NCI-H69 (cell line): ENCODE measurements at regions not wholly inside any gene's neighbourhood (a gene's known extent, or its start where the extent isn't known, plus 50 kb on each side); places are given as distances from the start of the nearest gene placed in this dataset.

Experiments
- DNase-seq: peaks from one replicate; lab custom pipeline; 2025; lab: John Stamatoyannopoulos, UW

DNA sequence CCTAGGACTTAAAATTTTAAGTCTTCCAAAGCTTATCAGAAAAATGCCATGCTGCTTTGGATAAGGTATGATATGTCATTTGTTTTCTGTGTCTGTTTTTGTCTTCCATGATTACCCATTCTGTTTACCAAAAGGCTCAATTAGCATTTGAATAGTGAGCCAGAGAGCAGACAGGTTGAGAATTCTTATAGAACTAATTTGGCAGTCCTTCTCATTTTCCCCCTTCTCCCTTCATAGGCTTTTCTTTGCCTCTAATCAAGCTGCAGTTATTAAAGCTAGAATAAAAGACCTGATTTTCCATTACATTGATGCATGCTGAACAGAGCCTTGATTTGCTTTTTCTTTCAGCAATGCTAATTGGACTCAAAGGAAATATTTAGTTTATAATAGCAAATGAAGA, 993.0 kb downstream of the MAT2B start:
- peak; percentile 79 for DNase-seq

DNA sequence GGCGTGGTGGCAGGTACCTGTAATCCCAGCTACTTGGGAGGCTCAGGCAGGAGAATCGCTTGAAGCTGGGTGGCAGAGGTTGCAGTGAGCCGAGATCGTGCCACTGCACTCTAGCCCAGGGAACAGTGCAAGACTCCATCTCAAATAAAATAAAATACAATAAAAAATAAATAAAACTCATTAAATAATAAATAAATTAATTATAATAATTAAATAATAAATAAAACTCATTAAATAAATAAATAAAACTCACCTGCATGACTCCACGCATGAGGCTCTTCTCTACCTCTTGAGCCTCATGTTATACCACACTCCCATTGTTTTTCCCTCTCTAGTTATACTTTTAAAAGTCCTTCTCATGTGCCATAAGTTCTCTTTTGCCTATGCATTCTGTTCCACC, 995.4 kb downstream of the MAT2B start:
- DNase-seq: no peak

DNA sequence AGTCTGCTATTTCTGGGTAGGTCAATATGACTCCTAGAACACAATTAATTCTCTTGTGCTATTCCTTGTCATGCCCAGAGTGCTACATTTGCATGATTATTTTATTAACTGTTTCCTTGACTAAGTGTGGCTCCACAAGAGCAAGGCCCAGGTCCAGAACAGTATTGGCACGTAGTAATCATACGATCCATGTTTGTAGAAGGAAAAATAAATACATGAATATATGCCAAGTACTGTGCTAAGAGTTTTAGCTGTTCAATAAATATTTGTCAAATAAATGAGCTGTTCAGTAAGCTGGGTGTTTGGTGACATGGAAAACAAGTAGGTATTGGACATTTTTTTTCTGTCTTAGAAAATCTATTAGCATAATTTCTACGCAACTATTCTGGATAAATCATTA, 995.9 kb downstream of the MAT2B start:
- no peak for DNase-seq

GRCh38 chr5:164504141-164504772, 998.8 kb downstream of the MAT2B start:
- DNase-seq: peak; percentile 83

GRCh38 chr5:164505791-164506190, 1000.4 kb downstream of the MAT2B start:
- peak; percentile 30 for DNase-seq

DNA sequence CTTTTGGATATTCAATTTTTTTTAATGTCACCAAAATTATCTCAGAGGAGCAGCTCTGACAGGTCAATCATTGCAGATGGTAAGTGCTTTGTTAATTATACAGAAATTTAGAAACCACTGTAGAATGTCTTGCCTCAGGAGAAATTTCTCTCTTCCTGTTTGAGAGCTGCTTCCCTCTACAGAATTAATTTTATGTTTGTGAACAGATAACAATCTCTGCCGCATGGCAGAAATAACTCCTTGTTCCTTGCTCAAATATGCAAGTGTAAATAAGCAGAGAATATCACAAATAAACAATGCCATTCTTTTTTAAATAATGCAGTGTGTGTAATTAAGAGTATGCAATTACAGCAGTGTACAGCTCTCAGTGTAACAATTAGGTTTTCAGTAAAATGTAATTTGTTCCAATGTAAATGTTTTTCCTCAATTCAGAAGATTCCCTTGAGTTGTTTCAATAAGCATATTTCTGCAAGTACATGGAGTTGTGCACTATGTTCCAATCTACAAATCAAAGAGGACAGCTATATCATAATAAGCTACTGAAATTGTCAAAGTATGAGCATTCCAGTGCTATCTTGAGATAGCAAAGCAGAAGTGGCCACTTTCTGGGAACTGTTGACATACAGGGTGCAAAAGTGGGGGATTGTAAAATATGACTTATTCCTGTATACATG, 1012.8 kb downstream of the MAT2B start:
- DNase-seq: peak; percentile 95

GRCh38 chr5:164518741-164519080, 1013.3 kb downstream of the MAT2B start:
- no peak for DNase-seq

DNA sequence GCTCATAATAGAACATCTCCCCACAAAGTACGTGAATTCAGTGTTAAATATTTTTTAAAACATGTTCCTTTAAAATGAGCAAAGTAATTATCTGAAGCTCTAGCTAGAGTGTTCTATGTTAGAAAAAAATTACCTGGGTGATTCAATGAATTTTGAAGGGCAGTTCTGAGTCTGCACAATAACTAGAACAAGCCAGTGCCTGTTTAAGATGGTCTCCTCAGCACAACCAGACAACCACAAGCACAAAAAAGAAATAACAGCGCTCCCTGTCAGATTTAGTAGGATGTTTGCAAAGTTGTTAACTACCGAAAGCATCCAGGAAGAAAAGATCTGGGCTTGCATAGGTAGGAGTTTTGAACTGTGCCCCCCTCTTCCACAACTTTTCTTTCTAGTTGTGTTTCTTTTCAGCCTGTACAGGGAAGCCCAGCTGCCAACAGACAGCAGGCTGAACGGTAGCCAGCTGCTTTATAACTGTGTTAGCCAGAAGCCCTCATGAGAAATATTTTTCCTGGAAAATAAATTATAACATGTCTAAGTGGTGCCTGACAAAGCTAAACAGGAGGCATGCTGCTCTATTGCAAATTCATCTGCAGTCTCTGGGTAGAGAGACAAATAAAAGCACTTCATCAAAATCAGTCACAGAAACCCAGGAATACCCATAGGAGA, 1026.9 kb downstream of the MAT2B start:
- peak; percentile 82 for DNase-seq

DNA sequence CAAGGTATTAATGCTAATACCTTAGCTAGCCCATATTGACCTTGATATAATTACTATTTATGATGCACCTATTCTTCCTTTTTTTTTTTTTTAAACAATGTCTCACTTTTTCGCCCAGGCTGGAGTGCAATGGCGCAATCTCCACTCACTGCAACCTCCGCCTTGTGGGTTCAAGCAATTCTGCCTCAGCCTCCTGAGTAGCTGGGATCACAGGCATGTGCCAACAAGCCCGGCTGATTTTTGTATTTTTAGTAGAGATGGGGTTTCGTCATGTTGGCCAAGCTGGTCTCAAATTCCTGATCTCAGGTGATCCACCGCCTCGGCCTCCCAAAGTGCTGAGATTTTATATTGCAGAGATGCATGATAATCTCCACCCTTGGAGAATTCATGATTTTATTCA, 1028.0 kb downstream of the MAT2B start:
- DNase-seq: peak; percentile 47

- DNase-seq: no peak
These were observed 1034.8 kb downstream of the MAT2B start for GRCh38 chr5:164540174-164540573.

DNA sequence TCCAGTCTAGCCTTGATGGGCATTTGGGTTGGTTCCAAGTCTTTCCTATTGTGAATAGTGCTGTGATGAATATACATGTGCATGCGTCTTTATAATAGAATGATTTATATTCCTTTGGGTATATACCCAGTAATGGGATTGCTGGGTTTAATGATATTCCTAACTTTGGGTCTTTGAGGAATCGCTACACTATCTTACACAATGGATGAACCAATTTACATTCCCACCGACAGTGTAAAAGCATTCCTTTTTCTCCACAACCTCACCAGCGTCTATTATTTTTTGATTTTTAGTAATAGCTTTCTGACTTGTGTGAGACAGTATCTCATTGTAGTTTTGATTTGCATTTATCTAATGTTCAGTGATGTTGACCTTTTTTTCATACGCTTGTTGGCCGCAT, 1040.1 kb downstream of the MAT2B start:
- DNase-seq: no peak

DNA sequence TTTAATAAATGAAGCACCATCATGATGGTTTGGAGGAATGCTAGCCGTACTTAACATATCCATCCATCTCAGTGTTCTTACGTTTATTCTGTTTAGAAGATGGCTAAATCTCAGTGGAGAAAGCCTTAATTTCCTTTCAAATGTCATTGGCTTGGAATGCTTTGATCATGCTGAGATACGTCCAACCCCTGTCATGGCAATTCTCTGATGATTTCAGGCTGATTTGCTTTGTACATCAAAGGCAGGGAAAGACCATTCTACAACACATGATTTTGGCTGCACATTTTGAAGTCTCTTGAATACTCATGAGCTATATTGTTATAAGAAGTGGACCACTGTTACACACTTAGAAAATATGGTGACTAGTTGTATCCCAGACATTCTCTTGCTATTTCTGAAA, 1048.4 kb downstream of the MAT2B start:
- no peak for DNase-seq

DNA sequence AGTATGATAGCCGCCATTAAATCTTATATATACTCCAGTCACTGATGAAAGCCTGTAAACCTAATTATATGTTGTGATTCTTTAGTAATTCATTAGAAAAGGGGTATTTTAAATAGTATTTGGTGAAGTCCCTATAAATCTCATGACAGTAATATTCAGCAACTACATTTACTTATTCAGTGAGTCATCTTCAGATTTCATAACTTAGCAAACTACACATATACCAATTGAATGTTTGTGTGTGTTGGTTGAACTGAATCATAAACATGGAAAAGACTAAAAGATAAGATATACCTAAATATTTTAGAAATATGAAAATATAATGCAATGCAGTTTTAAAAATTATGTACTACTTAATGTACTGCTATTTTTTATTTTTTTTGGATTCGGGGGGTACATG, 1050.4 kb downstream of the MAT2B start:
- DNase-seq: no peak

GRCh38 chr5:164560216-164560615, 1054.8 kb downstream of the MAT2B start:
- DNase-seq: no peak

- DNase-seq: peak; percentile 18
These were observed 1056.8 kb downstream of the MAT2B start for GRCh38 chr5:164561933-164562872.

GRCh38 chr5:164563370-164563769, 1058.0 kb downstream of the MAT2B start:
- DNase-seq: peak; percentile 22

GRCh38 chr5:164573397-164573796, 1068.0 kb downstream of the MAT2B start:
- DNase-seq: peak; percentile 59

DNA sequence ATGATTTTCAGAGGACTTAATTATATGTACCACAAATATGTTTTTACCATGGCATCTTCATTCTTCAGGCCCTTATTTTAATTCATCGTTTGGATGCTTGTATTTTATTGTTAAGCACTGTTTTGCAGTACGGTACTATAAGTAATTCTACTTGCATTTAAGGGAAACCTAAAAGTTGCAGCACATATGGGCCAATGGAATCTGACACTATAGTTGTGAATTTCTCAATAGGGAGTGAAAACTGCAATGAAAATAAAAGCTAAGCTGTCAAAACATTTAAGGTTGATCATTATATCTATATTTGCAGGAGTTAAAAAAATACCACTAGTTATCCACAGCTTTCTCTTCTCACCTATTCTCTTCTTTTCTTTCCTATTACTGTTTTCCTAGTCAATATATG, 1071.8 kb downstream of the MAT2B start:
- peak; percentile 66 for DNase-seq

GRCh38 chr5:164577742-164578141, 1072.3 kb downstream of the MAT2B start:
- DNase-seq: peak; percentile 87

DNA sequence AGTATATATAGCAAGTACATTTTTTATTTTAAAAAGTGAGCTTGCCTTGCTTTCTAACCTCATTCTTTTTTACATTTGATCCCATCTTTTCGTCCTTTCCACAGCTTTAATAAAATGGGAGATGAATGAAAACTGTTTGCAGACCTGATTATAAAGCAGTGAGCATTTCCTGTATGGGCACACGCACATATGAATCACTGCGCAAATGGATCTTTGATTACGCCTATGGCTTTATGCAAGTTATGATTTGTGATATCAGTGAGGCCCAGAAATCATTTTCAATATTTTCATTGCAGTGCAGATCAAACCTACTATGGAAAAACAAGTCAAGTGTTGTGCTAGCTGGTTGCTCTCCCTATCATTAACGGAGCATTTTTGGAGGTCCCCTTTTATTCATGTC, 1073.0 kb downstream of the MAT2B start:
- DNase-seq: peak; percentile 68

- DNase-seq: peak; percentile 40
These were observed 1073.5 kb downstream of the MAT2B start for GRCh38 chr5:164578911-164579310.

GRCh38 chr5:164580155-164580554, 1074.7 kb downstream of the MAT2B start:
- peak; percentile 13 for DNase-seq
